IgD-negative memory B cell (primary cell): ENCODE measurements at regions not wholly inside any gene's neighbourhood (a gene's known extent, or its start where the extent isn't known, plus 50 kb on each side); places are given as distances from the start of the nearest gene placed in this dataset.

ENCODE experiments used
- H3K27ac Mint-ChIP-seq, 3 donors: one replicate each; pipeline ENCODE4 v1.8.0; 2020 to 2022; ENCODE audit warnings: mild to moderate bottlenecking in 3 of 3, mixed read lengths in 3 of 3, moderate library complexity in 1 of 3
- H3K27me3 Mint-ChIP-seq: one replicate; pipeline ENCODE4 v1.8.0; 2021; ENCODE audit warnings: mixed read lengths
- H3K36me3 Mint-ChIP-seq: one replicate; pipeline ENCODE4 v1.8.0; 2020; ENCODE audit warnings: mild to moderate bottlenecking, mixed read lengths
- H3K4me1 Mint-ChIP-seq, 3 donors: one replicate each; pipeline ENCODE4 v1.8.0; 2020 to 2022; ENCODE audit warnings: mixed read lengths in 3 of 3, mild to moderate bottlenecking in 1 of 3
- H3K4me3 Mint-ChIP-seq, 4 donors: one replicate each; pipeline ENCODE4 v1.8.0; 2020 to 2022; ENCODE audit warnings: mild to moderate bottlenecking in 4 of 4, mixed read lengths in 4 of 4, moderate library complexity in 3 of 4
- H3K9me3 Mint-ChIP-seq, 3 donors: one replicate each; pipeline ENCODE4 v1.8.0; 2020 to 2021; ENCODE audit warnings: mixed read lengths in 3 of 3, mild to moderate bottlenecking in 1 of 3

- H3K4me1 Mint-ChIP-seq: peaks cover 0 to 3% (median 0%) of the 10 kb centered on the region in 3 donors
- H3K36me3 Mint-ChIP-seq: no peaks in the 10 kb centered on the region
- peaks cover 18% of the 10 kb centered on the region for H3K27me3 Mint-ChIP-seq
- no peak overlapping the region for H3K27ac Mint-ChIP-seq
- H3K4me3 Mint-ChIP-seq: no peak overlapping the region
- no peaks in the 10 kb centered on the region for H3K9me3 Mint-ChIP-seq
These were observed 443.8 kb downstream of the ZSWIM6 start for GRCh38 chr5:61775901-61776300.

DNA sequence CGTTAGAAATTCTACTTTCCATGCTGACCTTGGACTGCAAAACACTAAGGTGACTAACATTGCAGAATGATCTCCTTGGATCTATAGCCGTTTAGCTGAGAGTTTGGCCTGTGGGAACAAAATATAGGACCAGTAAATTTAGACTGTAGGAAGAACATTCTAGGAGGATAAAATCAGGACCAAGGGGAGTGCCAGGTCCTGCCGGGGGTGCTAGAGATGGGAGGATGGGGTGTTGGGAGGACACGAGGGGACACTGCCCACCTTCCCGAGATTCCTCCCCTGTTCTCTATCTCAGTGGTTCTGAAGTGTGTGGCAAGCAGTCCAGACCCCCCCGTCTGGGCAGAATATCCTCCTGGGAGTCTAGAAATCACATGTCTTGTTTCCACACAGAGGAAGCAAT is 445.2 kb downstream of the ZSWIM6 start:
- peaks cover 0 to 3% (median 1%) of the 10 kb centered on the region in 3 donors for H3K4me1 Mint-ChIP-seq
- no peaks in the 10 kb centered on the region for H3K36me3 Mint-ChIP-seq
- no peak overlapping the region for H3K27ac Mint-ChIP-seq
- no peak overlapping the region for H3K4me3 Mint-ChIP-seq
- peaks cover 18% of the 10 kb centered on the region for H3K27me3 Mint-ChIP-seq
- peaks cover 0 to 2% (median 2%) of the 10 kb centered on the region in 3 donors for H3K9me3 Mint-ChIP-seq

DNA sequence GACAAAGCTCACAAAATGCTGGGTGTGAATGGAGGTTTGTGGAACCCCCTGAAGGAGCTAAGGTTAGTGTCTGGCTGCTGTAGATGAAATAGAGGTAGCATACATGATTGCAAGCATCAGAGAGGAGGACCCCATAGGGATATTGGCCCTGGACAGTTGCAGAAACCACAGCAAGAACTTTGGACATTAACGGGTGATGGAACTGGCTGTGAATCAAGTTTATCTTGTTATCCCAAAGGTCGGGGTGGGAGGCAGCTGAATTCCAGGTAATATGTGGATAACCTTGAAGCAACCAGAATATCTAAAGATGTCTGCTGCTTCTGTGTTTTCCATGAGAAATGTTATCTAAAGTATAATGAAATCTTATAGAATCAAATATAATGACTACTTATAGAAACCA is 447.7 kb downstream of the ZSWIM6 start:
- Mint-ChIP-seq H3K4me1 (peaks cover 0 to 3% (median 1%) of the 10 kb centered on the region in 3 donors), H3K27ac (no peak overlapping the region), H3K9me3 (peaks cover 0 to 4% (median 2%) of the 10 kb centered on the region in 3 donors), H3K36me3 (no peaks in the 10 kb centered on the region), H3K27me3 (peaks cover 20% of the 10 kb centered on the region), H3K4me3 (no peak overlapping the region)

- Mint-ChIP-seq H3K27me3 (peaks cover 10% of the 10 kb centered on the region), H3K9me3 (peaks cover 2 to 7% (median 3%) of the 10 kb centered on the region in 3 donors), H3K27ac (no peak overlapping the region), H3K4me3 (no peak overlapping the region), H3K36me3 (no peaks in the 10 kb centered on the region), H3K4me1 (peaks cover 0 to 1% (median 0%) of the 10 kb centered on the region in 3 donors)
These were observed 451.4 kb downstream of the ZSWIM6 start for GRCh38 chr5:61783481-61783880.

DNA sequence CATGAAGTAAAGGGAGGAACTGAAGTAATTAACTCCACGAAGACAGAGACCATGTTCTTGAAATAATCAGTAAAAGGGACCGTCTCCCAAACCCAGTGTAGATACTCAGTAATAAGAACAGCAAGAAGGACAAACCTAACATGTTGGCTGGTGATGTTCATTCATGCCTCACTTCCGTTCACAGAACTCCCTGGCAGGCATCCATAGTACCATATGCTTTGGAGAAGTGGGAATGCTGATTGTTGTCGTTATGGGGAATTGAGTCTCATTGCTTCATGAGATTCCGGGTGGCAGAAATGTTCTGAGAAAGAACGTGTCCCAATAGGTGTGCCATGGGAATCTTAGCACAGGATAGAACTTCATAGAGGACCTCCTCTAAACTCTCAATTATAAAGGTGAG is 452.3 kb downstream of the ZSWIM6 start:
- no peaks in the 10 kb centered on the region for H3K36me3 Mint-ChIP-seq
- H3K9me3 Mint-ChIP-seq: peaks cover 2 to 7% (median 3%) of the 10 kb centered on the region in 3 donors
- peaks cover 0 to 1% (median 0%) of the 10 kb centered on the region in 3 donors for H3K4me1 Mint-ChIP-seq
- H3K27ac Mint-ChIP-seq: no peak overlapping the region
- peaks cover 6% of the 10 kb centered on the region for H3K27me3 Mint-ChIP-seq
- H3K4me3 Mint-ChIP-seq: no peak overlapping the region

- Mint-ChIP-seq H3K27ac (no peak overlapping the region), H3K4me1 (no peaks in the 10 kb centered on the region), H3K36me3 (no peaks in the 10 kb centered on the region), H3K27me3 (no peaks in the 10 kb centered on the region), H3K9me3 (peaks cover 0 to 3% (median 3%) of the 10 kb centered on the region in 3 donors), H3K4me3 (no peak overlapping the region)
These were observed 456.5 kb downstream of the ZSWIM6 start for GRCh38 chr5:61788548-61788947.

DNA sequence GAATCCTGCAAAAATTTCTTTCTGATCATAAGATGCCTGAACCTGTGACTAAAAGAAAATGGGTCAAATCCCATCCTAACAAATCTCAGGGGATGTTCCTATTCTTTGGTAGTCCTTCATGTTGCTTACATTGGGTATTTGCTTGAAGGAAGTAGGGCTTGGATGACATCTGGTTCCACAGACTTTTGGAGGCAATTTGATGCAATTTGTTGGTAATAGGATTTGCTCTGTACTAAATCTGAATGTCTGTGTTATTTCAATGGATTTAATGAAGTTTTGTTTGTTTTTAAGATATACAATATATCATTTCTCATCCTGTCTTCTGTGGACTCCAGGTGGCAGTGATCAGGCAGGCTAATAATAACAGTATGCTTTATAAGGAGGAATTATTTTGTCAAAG is 457.9 kb downstream of the ZSWIM6 start:
- no peaks in the 10 kb centered on the region for H3K4me1 Mint-ChIP-seq
- no peaks in the 10 kb centered on the region for H3K27me3 Mint-ChIP-seq
- no peak overlapping the region for H3K4me3 Mint-ChIP-seq
- H3K9me3 Mint-ChIP-seq: peaks cover 0 to 3% (median 2%) of the 10 kb centered on the region in 3 donors
- H3K27ac Mint-ChIP-seq: no peak overlapping the region
- no peaks in the 10 kb centered on the region for H3K36me3 Mint-ChIP-seq

GRCh38 chr5:61790678-61791077 is 458.6 kb downstream of the ZSWIM6 start:
- H3K4me3 Mint-ChIP-seq: no peak overlapping the region
- H3K27ac Mint-ChIP-seq: no peak overlapping the region
- no peaks in the 10 kb centered on the region for H3K4me1 Mint-ChIP-seq

DNA sequence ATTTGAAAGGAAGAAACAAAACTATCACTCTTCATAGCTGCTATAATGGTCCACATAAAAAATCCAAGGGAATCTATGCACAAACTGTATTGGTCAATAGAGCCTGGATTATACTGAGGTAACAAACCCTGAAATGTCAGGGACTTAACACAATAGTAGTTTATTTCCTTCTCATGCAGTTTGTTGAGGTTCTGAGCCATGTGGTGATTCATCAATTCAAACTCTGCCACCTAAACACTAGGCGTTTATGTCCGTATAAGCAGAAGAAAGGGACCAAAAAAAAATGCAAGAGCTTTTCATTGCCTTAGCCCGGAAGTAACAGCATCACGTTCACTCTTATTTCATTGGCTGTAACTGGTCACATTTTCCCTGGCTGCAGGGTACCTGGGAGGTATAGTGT is 464.7 kb downstream of the ZSWIM6 start:
- Mint-ChIP-seq H3K27me3 (peaks cover under 1% of the 10 kb centered on the region), H3K27ac (no peak overlapping the region), H3K9me3 (no peaks in the 10 kb centered on the region), H3K4me1 (no peaks in the 10 kb centered on the region), H3K4me3 (no peak overlapping the region), H3K36me3 (no peaks in the 10 kb centered on the region)

More at GRCh38 chr5:61790678-61791077, 458.6 kb downstream of the ZSWIM6 start:
- H3K36me3 Mint-ChIP-seq: no peaks in the 10 kb centered on the region
- H3K27me3 Mint-ChIP-seq: no peaks in the 10 kb centered on the region
- H3K9me3 Mint-ChIP-seq: no peaks in the 10 kb centered on the region

- no peaks in the 10 kb centered on the region for H3K4me1 Mint-ChIP-seq
- H3K9me3 Mint-ChIP-seq: no peaks in the 10 kb centered on the region
- H3K36me3 Mint-ChIP-seq: no peaks in the 10 kb centered on the region
- H3K27me3 Mint-ChIP-seq: peaks cover 4% of the 10 kb centered on the region
- no peak overlapping the region for H3K27ac Mint-ChIP-seq
- no peak overlapping the region for H3K4me3 Mint-ChIP-seq
These were observed 468.4 kb downstream of the ZSWIM6 start for GRCh38 chr5:61800450-61800849.

GRCh38 chr5:61801174-61801573 is 469.1 kb downstream of the ZSWIM6 start:
- no peak overlapping the region for H3K4me3 Mint-ChIP-seq
- H3K27me3 Mint-ChIP-seq: peaks cover 4% of the 10 kb centered on the region
- no peaks in the 10 kb centered on the region for H3K9me3 Mint-ChIP-seq
- no peak overlapping the region for H3K27ac Mint-ChIP-seq
- no peaks in the 10 kb centered on the region for H3K36me3 Mint-ChIP-seq
- no peaks in the 10 kb centered on the region for H3K4me1 Mint-ChIP-seq

DNA sequence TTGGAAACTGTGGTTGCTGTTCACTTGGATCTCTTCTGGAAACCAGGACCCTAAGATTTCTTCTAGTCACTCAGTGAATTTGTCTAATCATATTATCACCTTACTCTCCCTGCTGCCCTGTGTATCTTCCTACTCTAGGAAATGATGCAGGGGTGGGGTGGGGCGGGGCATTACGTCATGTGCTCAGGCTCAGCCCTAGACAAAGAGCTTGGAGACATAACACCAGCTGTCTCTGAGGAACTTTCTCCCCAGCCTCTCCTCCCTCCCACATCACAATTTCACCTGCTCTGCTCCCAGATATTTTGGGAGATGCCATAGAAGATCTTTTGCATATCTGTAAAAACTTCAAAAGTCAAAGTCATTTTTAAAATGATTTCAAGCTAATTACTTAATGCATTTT is 470.4 kb downstream of the ZSWIM6 start:
- peaks cover 0 to 1% (median 0%) of the 10 kb centered on the region in 3 donors for H3K4me1 Mint-ChIP-seq
- H3K9me3 Mint-ChIP-seq: no peaks in the 10 kb centered on the region
- no peaks in the 10 kb centered on the region for H3K36me3 Mint-ChIP-seq
- H3K4me3 Mint-ChIP-seq: no peak overlapping the region
- H3K27ac Mint-ChIP-seq: no peak overlapping the region
- H3K27me3 Mint-ChIP-seq: peaks cover 6% of the 10 kb centered on the region

- Mint-ChIP-seq H3K4me3 (no peak overlapping the region), H3K36me3 (no peaks in the 10 kb centered on the region), H3K9me3 (no peaks in the 10 kb centered on the region), H3K27ac (no peak overlapping the region), H3K27me3 (peaks cover 8% of the 10 kb centered on the region), H3K4me1 (peaks cover 0 to 1% (median 0%) of the 10 kb centered on the region in 3 donors)
These were observed 473.0 kb downstream of the ZSWIM6 start for GRCh38 chr5:61805101-61805500.

DNA sequence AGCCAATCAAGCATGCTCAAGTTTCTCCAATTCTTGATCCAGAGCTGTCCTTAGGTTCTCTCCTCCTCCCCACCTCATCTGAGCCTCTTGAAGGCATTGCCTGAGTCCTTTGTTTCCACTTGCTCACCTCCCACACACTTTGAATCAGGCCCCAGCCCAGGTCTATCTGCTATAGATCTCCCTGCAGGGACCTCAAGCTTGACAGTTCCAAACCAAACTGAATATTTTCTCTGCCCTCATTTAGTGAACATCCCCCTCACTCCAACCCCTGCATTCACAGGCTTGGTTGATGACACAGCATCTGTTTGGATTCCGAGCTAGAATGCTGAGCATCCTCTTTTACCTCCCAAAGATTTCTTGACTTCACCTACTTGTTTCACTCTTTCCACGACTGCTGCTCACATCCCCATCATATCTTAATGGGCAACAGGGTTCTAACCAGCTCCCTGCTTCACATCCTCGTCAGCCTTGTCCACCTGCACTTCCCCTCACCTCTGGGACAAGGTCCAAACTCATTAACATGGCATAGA is 474.5 kb downstream of the ZSWIM6 start:
- H3K9me3 Mint-ChIP-seq: no peaks in the 10 kb centered on the region
- H3K27me3 Mint-ChIP-seq: peaks cover 9% of the 10 kb centered on the region
- peaks cover 0 to 1% (median 1%) of the 10 kb centered on the region in 3 donors for H3K4me1 Mint-ChIP-seq
- H3K36me3 Mint-ChIP-seq: no peaks in the 10 kb centered on the region
- no peak overlapping the region for H3K27ac Mint-ChIP-seq
- H3K4me3 Mint-ChIP-seq: no peak overlapping the region

DNA sequence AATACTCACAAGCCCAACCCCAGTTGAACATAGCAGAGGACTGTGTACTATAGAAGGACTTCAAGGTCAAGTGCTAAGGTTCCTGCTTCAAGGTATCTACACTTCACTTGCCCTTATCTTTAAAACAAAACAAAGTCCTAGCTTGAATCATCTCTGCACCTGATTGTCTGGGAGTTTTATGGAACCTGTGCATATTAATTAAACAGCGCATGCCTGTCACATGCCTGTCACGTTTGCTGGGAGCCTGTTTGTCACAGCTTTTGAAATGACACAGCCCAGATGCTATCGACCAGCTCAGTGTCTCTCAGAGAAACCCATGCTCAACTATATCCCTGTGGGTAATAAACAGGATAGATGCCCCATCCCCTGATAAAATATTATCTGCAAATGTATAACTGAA is 476.0 kb downstream of the ZSWIM6 start:
- no peak overlapping the region for H3K27ac Mint-ChIP-seq
- H3K9me3 Mint-ChIP-seq: no peaks in the 10 kb centered on the region
- H3K4me3 Mint-ChIP-seq: no peak overlapping the region
- peaks cover 9% of the 10 kb centered on the region for H3K27me3 Mint-ChIP-seq
- no peaks in the 10 kb centered on the region for H3K36me3 Mint-ChIP-seq
- H3K4me1 Mint-ChIP-seq: peaks cover 0 to 1% (median 1%) of the 10 kb centered on the region in 3 donors

DNA sequence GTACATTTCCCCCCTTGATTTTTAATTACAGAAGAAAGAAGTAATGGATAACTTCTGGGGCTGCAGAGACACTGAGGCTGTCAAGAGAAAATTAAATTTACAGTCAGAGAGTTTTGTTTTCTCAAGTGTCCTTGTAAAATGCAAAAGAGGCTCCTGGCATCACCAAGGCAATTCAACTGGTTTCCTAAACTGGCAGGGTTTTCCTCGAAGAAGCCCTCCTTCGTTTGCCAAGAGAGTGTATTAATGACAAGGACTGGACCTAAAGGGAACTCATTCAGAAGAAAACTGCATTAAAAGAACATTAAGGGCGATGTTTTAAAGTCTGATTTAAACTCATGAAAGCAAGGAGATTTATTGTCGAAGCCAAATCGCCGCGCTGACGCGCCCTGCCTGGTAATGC is 476.9 kb downstream of the ZSWIM6 start:
- no peaks in the 10 kb centered on the region for H3K36me3 Mint-ChIP-seq
- peaks cover 0 to 1% (median 1%) of the 10 kb centered on the region in 3 donors for H3K4me1 Mint-ChIP-seq
- H3K4me3 Mint-ChIP-seq: no peak overlapping the region

More for the DNA sequence above, 476.9 kb downstream of the ZSWIM6 start:
- no peak overlapping the region for H3K27ac Mint-ChIP-seq
- peaks cover 9% of the 10 kb centered on the region for H3K27me3 Mint-ChIP-seq
- H3K9me3 Mint-ChIP-seq: no peaks in the 10 kb centered on the region
